Osteocyte (in vitro differentiated cells): ENCODE measurements at regions not wholly inside any gene's neighbourhood (a gene's known extent, or its start where the extent isn't known, plus 50 kb on each side); places are given as distances from the start of the nearest gene placed in this dataset.

Experiments used
- DNase-seq: peaks from one replicate; pipeline ENCODE4 v3.0.0; 2021; ENCODE audit warnings: mixed read lengths; ENCODE audit not compliant: unreplicated experiment; ENCODE audit errors: extremely low spot score
- H3K27ac Mint-ChIP-seq: one replicate; pipeline ENCODE4 v1.8.0; 2021; ENCODE audit warnings: mild to moderate bottlenecking, mixed read lengths; ENCODE audit not compliant: unreplicated experiment
- H3K27me3 Mint-ChIP-seq: one replicate; pipeline ENCODE4 v1.8.0; 2021; ENCODE audit warnings: mixed read lengths; ENCODE audit not compliant: unreplicated experiment
- H3K36me3 Mint-ChIP-seq: one replicate; pipeline ENCODE4 v1.8.0; 2021; ENCODE audit warnings: mixed read lengths; ENCODE audit not compliant: unreplicated experiment
- H3K4me1 Mint-ChIP-seq: one replicate; pipeline ENCODE4 v1.8.0; 2021; ENCODE audit warnings: mixed read lengths; ENCODE audit not compliant: unreplicated experiment
- H3K4me3 Mint-ChIP-seq: one replicate; pipeline ENCODE4 v1.8.0; 2021; ENCODE audit warnings: mild to moderate bottlenecking, moderate library complexity, mixed read lengths; ENCODE audit not compliant: unreplicated experiment
- H3K9me3 Mint-ChIP-seq: one replicate; pipeline ENCODE4 v1.8.0; 2021; ENCODE audit warnings: mixed read lengths; ENCODE audit not compliant: unreplicated experiment
- CTCF ChIP-seq: fragments of 200-600 bp; sonication (generic); IDR thresholded peaks from 2 replicates; pipeline ENCODE4 v1.5.0; 2021; ENCODE audit warnings: antibody characterized with exemption, mild to moderate bottlenecking, moderate library complexity

DNA sequence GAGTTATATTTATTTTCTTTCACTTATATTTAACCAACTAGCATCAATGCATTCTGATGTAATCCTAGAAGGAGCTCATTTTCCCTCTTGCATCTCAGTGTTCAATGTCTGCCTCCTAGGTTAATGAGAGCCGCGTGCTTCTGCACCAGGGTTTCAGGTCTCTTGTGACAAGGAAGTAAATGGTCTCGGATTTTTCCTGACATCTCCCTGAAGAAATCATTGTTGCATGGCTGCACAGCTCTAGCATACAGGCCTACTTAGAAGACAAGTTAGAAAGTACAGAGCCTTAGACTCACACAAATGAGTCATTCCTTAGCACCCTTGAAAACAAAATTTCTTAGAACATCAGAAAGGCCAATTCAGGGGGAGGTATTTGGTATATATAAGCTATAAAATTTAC lies 57.2 kb upstream of the KLF12 start:
- TF ChIP-seq CTCF, result no peak
- H3K27ac Mint-ChIP-seq, result no peak overlapping the region
- DNase-seq, result no peak
- H3K36me3 Mint-ChIP-seq, result no peaks in the 10 kb centered on the region
- H3K4me1 Mint-ChIP-seq, result no peaks in the 10 kb centered on the region
- H3K9me3 Mint-ChIP-seq, result no peaks in the 10 kb centered on the region
- H3K4me3 Mint-ChIP-seq, result no peak overlapping the region
- no peaks in the 10 kb centered on the region for H3K27me3 Mint-ChIP-seq

DNA sequence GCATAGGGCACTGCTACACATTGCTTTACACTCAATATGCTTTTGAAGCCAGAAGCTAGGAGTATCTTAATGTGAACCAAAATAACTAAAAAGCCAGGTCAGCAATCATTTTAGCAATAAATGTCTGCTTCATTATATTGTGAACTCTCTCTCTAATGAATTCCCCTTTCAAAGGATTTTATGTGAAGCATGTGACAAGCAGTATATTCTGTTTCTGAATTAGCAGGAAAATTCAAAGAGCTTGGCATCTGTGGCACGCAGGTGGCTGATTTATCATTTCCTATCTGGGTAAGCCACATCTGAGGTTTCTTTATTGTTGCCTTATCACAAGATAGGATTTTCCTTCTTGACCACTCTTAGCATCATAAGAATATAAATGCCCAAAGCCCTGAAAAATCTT lies 56.8 kb upstream of the KLF12 start:
- Mint-ChIP-seq H3K36me3 (no peaks in the 10 kb centered on the region), H3K4me3 (no peak overlapping the region), H3K27ac (no peak overlapping the region), H3K4me1 (no peaks in the 10 kb centered on the region), H3K9me3 (no peaks in the 10 kb centered on the region), H3K27me3 (no peaks in the 10 kb centered on the region)
- DNase-seq, result no peak
- TF ChIP-seq CTCF, result no peak

- Mint-ChIP-seq H3K9me3 (no peaks in the 10 kb centered on the region), H3K36me3 (no peaks in the 10 kb centered on the region), H3K27ac (no peak overlapping the region)
Measured at GRCh38 chr13:74187564-74187963, 53.4 kb upstream of the KLF12 start.

GRCh38 chr13:74184283-74184682 lies 50.1 kb upstream of the KLF12 start:
- Mint-ChIP-seq H3K27ac (no peak overlapping the region), H3K4me1 (no peaks in the 10 kb centered on the region), H3K4me3 (no peak overlapping the region), H3K27me3 (no peaks in the 10 kb centered on the region), H3K36me3 (no peaks in the 10 kb centered on the region), H3K9me3 (no peaks in the 10 kb centered on the region)
- TF ChIP-seq CTCF, result no peak
- no peak for DNase-seq

More at GRCh38 chr13:74187564-74187963, 53.4 kb upstream of the KLF12 start:
- no peak for DNase-seq
- TF ChIP-seq CTCF, result no peak
- no peak overlapping the region for H3K4me3 Mint-ChIP-seq
- no peaks in the 10 kb centered on the region for H3K27me3 Mint-ChIP-seq
- H3K4me1 Mint-ChIP-seq, result no peaks in the 10 kb centered on the region
